Mesenchymal stem cell (in vitro differentiated cells and primary cell): ENCODE measurements at regions not wholly inside any gene's neighbourhood (a gene's known extent, or its start where the extent isn't known, plus 50 kb on each side); places are given as distances from the start of the nearest gene placed in this dataset.

Experiments
- DNase-seq: peaks from one replicate; pipeline ENCODE4 v3.0.0-alpha.2; 2013
- H2AFZ ChIP-seq: one replicate; pipeline ENCODE4 v1.6.1; 2013; ENCODE audit warnings: low read depth, mild to moderate bottlenecking, control low read depth, inconsistent platforms, low read length, moderate library complexity
- H2AK5ac ChIP-seq: 2 replicates; pipeline ENCODE4 v1.6.1; 2013; ENCODE audit warnings: low read length, moderate library complexity, mild to moderate bottlenecking, inconsistent platforms; ENCODE audit not compliant: severe bottlenecking
- H2BK120ac ChIP-seq: one replicate; pipeline ENCODE4 v1.6.1; 2013; ENCODE audit warnings: low read depth, mild to moderate bottlenecking, inconsistent platforms, low read length, moderate library complexity
- H2BK12ac ChIP-seq, 2 experiments: one replicate each; pipeline ENCODE4 v1.6.1; 2013; ENCODE audit warnings: inconsistent platforms in 2 of 2, low read length in 2 of 2, mild to moderate bottlenecking in 2 of 2, moderate library complexity in 2 of 2, control low read depth in 1 of 2
- H2BK15ac ChIP-seq: one replicate; pipeline ENCODE4 v1.6.1; 2013; ENCODE audit warnings: mild to moderate bottlenecking, low read depth, inconsistent platforms; ENCODE audit not compliant: poor library complexity, severe bottlenecking
- H2BK5ac ChIP-seq: 2 replicates; pipeline ENCODE4 v1.6.1; 2013; ENCODE audit warnings: low read depth, mild to moderate bottlenecking, low read length, control low read depth, inconsistent platforms; ENCODE audit not compliant: poor library complexity, severe bottlenecking
- H3K14ac ChIP-seq, 2 experiments: one replicate each; pipeline ENCODE4 v1.6.1; 2013; ENCODE audit warnings: inconsistent platforms in 2 of 2, low read length in 2 of 2, control low read depth in 1 of 2, mild to moderate bottlenecking in 1 of 2, moderate library complexity in 1 of 2
- H3K18ac ChIP-seq, 2 experiments: one replicate each; pipeline ENCODE4 v1.6.1; 2013; ENCODE audit warnings: inconsistent platforms in 2 of 2, low read length in 2 of 2, control low read depth in 1 of 2, low read depth in 1 of 2, mild to moderate bottlenecking in 1 of 2
- H3K23ac ChIP-seq, 2 experiments: one replicate each; pipeline ENCODE4 v1.6.1; 2013; ENCODE audit warnings: inconsistent platforms in 2 of 2, low read length in 2 of 2, mild to moderate bottlenecking in 2 of 2, moderate library complexity in 2 of 2, control low read depth in 1 of 2
- H3K27ac ChIP-seq: 2 replicates; pipeline ENCODE4 v1.5.1; 2013; ENCODE audit warnings: mild to moderate bottlenecking, moderate library complexity, low read length, control low read depth, inconsistent platforms; ENCODE audit not compliant: poor library complexity, severe bottlenecking
- H3K27me3 ChIP-seq, 2 experiments: 2 replicates each; pipeline versions ENCODE4 v1.6.1 to v1.7.0; 2013; ENCODE audit warnings: low read length in 2 of 2, mild to moderate bottlenecking in 2 of 2, moderate library complexity in 2 of 2, control low read depth in 1 of 2, inconsistent platforms in 1 of 2; ENCODE audit not compliant: control insufficient read depth in 1 of 2, insufficient read depth in 1 of 2
- H3K36me3 ChIP-seq, 2 experiments: 2 replicates each; pipeline versions ENCODE4 v1.6.1 to v1.7.0; 2013; ENCODE audit warnings: low read length in 2 of 2, control low read depth in 1 of 2, inconsistent platforms in 1 of 2, low read depth in 1 of 2, mild to moderate bottlenecking in 1 of 2; ENCODE audit not compliant: insufficient read depth in 2 of 2, control insufficient read depth in 1 of 2
- H3K4ac ChIP-seq, 2 experiments: one replicate each; pipeline ENCODE4 v1.6.1; 2013; ENCODE audit warnings: inconsistent platforms in 2 of 2, low read length in 2 of 2, mild to moderate bottlenecking in 2 of 2, moderate library complexity in 2 of 2, control low read depth in 1 of 2, low read depth in 1 of 2
- H3K4me1 ChIP-seq: 2 replicates; pipeline ENCODE4 v1.6.1; 2013; ENCODE audit warnings: low read depth, low read length, control low read depth; ENCODE audit not compliant: control insufficient read depth, insufficient read depth
- H3K4me2 ChIP-seq: 2 replicates; pipeline ENCODE4 v1.6.1; 2013; ENCODE audit warnings: low read length, mild to moderate bottlenecking, inconsistent platforms; ENCODE audit not compliant: poor library complexity, severe bottlenecking
- H3K4me3 ChIP-seq, 2 experiments: 2 replicates each; pipeline versions ENCODE4 v1.5.1 to v1.7.0; 2013; ENCODE audit warnings: low read length in 2 of 2, mild to moderate bottlenecking in 2 of 2, control low read depth in 1 of 2, low read depth in 1 of 2; ENCODE audit not compliant: insufficient read depth in 1 of 2
- H3K79me1 ChIP-seq: replicated peaks from 2 replicates; pipeline ENCODE4 v1.6.1; 2013; ENCODE audit warnings: mild to moderate bottlenecking, control low read depth, low read length, inconsistent platforms; ENCODE audit not compliant: poor library complexity, severe bottlenecking
- H3K9ac ChIP-seq: 2 replicates; pipeline ENCODE4 v1.7.0; 2013; ENCODE audit warnings: mild to moderate bottlenecking, low read length, moderate library complexity
- H3K9me3 ChIP-seq: 2 replicates; pipeline ENCODE4 v1.7.0; 2013; ENCODE audit warnings: mild to moderate bottlenecking, low read length; ENCODE audit not compliant: control insufficient read depth
- H4K8ac ChIP-seq: one replicate; pipeline ENCODE4 v1.6.1; 2013; ENCODE audit warnings: inconsistent platforms, mild to moderate bottlenecking, low read length, moderate library complexity
- H4K91ac ChIP-seq: one replicate; pipeline ENCODE4 v1.6.1; 2013; ENCODE audit warnings: mild to moderate bottlenecking, low read length, inconsistent platforms
- WGBS: methylation state at CpG from one replicate; pipeline ENCODE4 v1.1.7; 2013; ENCODE audit warnings: mixed read lengths; 5-methylcytosine and 5-hydroxymethylcytosine counted together

- Histone ChIP-seq H2AFZ (no peak overlapping the region), H3K79me1 (no peaks in the 10 kb centered on the region), H3K9ac (no peak overlapping the region), H3K27ac (no peak overlapping the region), H3K27me3 (no peaks in the 10 kb centered on the region), H3K23ac (no peak overlapping the region), H3K4me3 (no peak overlapping the region), H2BK15ac (no peak overlapping the region), H3K36me3 (no peaks in the 10 kb centered on the region), H2BK12ac (no peak overlapping the region), H4K8ac (no peak overlapping the region), H3K14ac (no peak overlapping the region), H3K18ac (no peak overlapping the region), H3K4me2 (no peak overlapping the region), H2BK5ac (no peak overlapping the region), H4K91ac (no peak overlapping the region), H2AK5ac (no peak overlapping the region), H3K9me3 (no peaks in the 10 kb centered on the region), H2BK120ac (no peak overlapping the region), H3K4me1 (no peaks in the 10 kb centered on the region), H3K4ac (no peak overlapping the region)
- no CpG with 5 or more reads among the region's 1 CpG for WGBS
- DNase-seq: no peak
These were observed 342.2 kb upstream of the KLF12 start for GRCh38 chr13:74476365-74476764.

- Histone ChIP-seq H2BK12ac (no peak overlapping the region), H2BK120ac (no peak overlapping the region), H2AK5ac (no peak overlapping the region), H2AFZ (no peak overlapping the region), H3K4me2 (no peak overlapping the region), H3K27me3 (no peaks in the 10 kb centered on the region), H2BK5ac (no peak overlapping the region), H3K4me1 (no peaks in the 10 kb centered on the region), H3K79me1 (no peaks in the 10 kb centered on the region), H3K4me3 (no peak overlapping the region), H3K4ac (no peak overlapping the region), H3K36me3 (no peaks in the 10 kb centered on the region), H4K8ac (no peak overlapping the region), H2BK15ac (no peak overlapping the region), H3K9me3 (no peaks in the 10 kb centered on the region), H3K23ac (no peak overlapping the region), H4K91ac (no peak overlapping the region), H3K9ac (no peak overlapping the region), H3K27ac (no peak overlapping the region), H3K14ac (no peak overlapping the region), H3K18ac (no peak overlapping the region)
- DNase-seq: no peak
These were observed 332.7 kb upstream of the KLF12 start for GRCh38 chr13:74466864-74467263.

DNA sequence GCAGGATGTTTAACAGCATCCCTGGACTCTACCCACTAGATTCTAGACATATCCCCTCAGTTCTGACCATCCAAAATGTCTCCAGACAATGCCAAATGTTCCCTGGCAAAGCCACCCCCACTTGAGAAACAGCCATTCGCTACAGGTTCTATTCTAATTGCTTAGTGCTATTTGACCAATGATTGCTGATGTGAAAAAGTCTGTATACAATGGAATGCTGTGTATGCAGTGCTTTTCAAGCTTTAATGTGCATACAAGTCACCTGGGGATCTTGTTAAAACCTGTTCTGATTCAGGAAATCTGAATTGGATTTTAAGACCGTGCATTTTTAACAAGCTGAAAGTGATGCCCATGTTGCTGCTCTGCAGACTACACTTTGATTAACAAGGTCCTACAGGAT, 331.8 kb upstream of the KLF12 start:
- Histone ChIP-seq H2BK12ac (no peak overlapping the region), H3K4me2 (no peak overlapping the region), H2BK5ac (no peak overlapping the region), H3K36me3 (no peaks in the 10 kb centered on the region), H4K8ac (no peak overlapping the region), H3K14ac (no peak overlapping the region), H3K4me3 (no peak overlapping the region), H2BK15ac (no peak overlapping the region), H2AFZ (no peak overlapping the region), H3K27ac (no peak overlapping the region), H3K23ac (no peak overlapping the region), H3K9ac (no peak overlapping the region), H3K4ac (no peak overlapping the region), H3K18ac (no peak overlapping the region), H2AK5ac (no peak overlapping the region), H3K79me1 (no peaks in the 10 kb centered on the region), H2BK120ac (no peak overlapping the region), H3K9me3 (no peaks in the 10 kb centered on the region), H3K27me3 (no peaks in the 10 kb centered on the region), H3K4me1 (peaks cover 2% of the 10 kb centered on the region), H4K91ac (no peak overlapping the region)
- no peak for DNase-seq
- 61% methylated on average over 2 of the region's 2 CpGs for WGBS

GRCh38 chr13:74465271-74465670, 331.1 kb upstream of the KLF12 start:
- 67% methylated on average over 2 of the region's 2 CpGs for WGBS

More at GRCh38 chr13:74465271-74465670, 331.1 kb upstream of the KLF12 start:
- no peak overlapping the region for H4K91ac ChIP-seq
- H3K4me3 ChIP-seq: no peak overlapping the region
- peaks cover 2% of the 10 kb centered on the region for H3K4me1 ChIP-seq
- no peak overlapping the region for H4K8ac ChIP-seq
- DNase-seq: no peak
- no peak overlapping the region for H3K23ac ChIP-seq
- H2AFZ ChIP-seq: no peak overlapping the region
- no peak overlapping the region for H2BK120ac ChIP-seq
- no peaks in the 10 kb centered on the region for H3K9me3 ChIP-seq
- no peak overlapping the region for H2BK15ac ChIP-seq
- H3K9ac ChIP-seq: no peak overlapping the region
- H2BK5ac ChIP-seq: no peak overlapping the region
- no peak overlapping the region for H3K4ac ChIP-seq
- H3K79me1 ChIP-seq: no peaks in the 10 kb centered on the region
- H2BK12ac ChIP-seq: no peak overlapping the region
- H2AK5ac ChIP-seq: no peak overlapping the region
- H3K27ac ChIP-seq: no peak overlapping the region
- no peak overlapping the region for H3K18ac ChIP-seq
- H3K4me2 ChIP-seq: no peak overlapping the region
- H3K27me3 ChIP-seq: no peaks in the 10 kb centered on the region
- no peaks in the 10 kb centered on the region for H3K36me3 ChIP-seq
- no peak overlapping the region for H3K14ac ChIP-seq
